HG03066 (cell line): ENCODE measurements at regions not wholly inside any gene's neighbourhood (a gene's known extent, or its start where the extent isn't known, plus 50 kb on each side); places are given as distances from the start of the nearest gene placed in this dataset.

Experiments used
- ATAC-seq: cut with Tn5 transposase; IDR thresholded peaks from one replicate; pipeline ENCODE4 v1.9.1; 2021; ENCODE audit warnings: low read depth; ENCODE audit not compliant: unreplicated experiment

GRCh38 chr11:27195837-27196202, 155.2 kb downstream of the BBOX1 start:
- no peak for ATAC-seq

DNA sequence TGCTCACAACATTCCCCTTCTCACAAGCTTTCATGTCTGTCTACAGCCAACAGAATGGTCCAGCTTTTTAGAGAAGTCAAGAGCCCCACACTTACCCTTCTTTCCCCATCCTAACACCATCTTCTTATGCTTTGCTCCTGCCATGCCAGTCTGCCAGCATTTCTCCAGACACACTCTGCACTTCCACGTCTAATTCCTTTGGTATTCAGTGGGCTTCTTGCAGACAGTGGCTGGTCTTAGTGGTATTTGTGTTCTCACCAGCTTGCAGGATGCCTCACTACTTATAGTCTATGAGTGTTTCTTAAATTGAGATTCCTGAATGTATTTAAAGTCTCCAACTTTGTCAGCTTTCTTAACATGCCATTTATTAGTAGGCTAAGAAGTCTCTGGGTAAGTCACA, 154.4 kb downstream of the BBOX1 start:
- no peak for ATAC-seq

- ATAC-seq: no peak
Measured at GRCh38 chr11:27193434-27194225, 153.0 kb downstream of the BBOX1 start.

DNA sequence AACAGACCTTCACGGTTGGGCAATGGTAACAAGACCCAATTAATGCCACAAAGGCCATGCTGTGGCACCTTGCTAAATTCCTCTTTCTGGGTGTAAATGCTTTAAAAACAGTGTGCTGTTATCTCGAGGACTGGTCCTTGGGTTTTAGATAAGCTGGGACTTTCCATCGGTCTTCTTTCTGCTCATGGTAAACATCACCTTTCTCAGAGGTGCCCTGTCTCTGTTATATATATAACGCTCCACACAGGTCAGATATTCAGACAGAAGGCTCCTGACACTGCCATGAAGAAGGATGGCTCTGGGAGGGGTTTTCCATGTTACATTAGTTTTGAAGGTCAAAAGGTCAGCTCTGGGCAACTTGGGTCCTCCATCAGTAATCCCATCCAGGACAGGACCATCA, 151.6 kb downstream of the BBOX1 start:
- no peak for ATAC-seq

GRCh38 chr11:27191639-27192038, 151.0 kb downstream of the BBOX1 start:
- no peak for ATAC-seq

DNA sequence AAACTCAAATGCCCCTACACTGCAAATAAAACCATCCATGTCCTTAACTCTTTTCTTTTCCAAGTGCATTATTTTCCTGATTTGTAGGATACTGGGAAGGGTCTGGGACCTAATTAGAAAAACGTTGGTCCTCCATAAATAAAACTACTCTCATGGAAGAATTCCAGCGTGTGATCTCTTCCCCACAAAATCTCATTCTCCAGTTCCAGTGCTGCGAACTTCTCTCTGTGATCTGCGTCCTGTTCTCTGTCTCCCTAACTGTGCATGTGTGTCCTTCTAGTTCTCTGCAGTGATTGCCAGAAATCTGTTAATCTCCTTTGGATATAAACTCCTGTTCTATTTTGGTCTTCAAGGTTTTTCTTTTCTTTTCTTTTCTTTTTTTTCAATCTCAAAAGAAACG, 148.1 kb downstream of the BBOX1 start:
- no peak for ATAC-seq

DNA sequence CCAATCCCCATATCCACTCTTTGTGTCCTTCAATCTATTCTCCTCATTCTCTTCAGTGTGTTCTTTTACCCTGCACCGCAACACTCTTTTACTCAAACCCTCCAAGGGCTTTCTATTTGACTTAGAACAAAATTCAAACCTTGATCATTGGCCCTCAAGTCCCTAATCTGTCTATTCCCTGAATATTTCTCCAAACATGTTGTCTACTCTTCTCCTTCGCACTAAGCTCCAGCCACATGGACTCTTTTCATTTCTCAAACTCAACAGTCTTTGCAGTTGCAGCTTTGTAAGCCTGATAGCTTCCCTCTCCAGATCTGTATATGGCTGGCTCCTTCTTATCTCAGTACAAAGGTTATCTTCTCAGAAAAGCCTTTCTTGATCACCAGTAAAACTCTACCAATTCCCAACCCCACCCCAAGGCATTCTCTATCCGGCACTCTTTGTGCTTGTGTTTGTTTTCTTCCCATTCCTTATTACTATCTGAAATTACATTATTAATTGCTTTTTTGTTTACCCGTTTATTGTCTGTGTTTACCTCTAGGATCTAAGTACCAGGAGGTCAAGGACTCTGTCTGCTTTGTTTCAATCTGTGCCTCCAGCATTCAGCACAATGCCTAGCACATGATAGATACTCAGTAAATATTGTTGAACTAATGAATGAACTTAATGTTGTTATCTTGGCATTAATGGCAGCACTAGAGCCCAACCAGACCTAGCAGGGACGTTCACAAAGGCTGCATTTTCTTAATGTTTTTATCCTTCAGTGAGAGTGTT, 147.4 kb downstream of the BBOX1 start:
- no peak for ATAC-seq

GRCh38 chr11:27187075-27187847, 146.6 kb downstream of the BBOX1 start:
- no peak for ATAC-seq

DNA sequence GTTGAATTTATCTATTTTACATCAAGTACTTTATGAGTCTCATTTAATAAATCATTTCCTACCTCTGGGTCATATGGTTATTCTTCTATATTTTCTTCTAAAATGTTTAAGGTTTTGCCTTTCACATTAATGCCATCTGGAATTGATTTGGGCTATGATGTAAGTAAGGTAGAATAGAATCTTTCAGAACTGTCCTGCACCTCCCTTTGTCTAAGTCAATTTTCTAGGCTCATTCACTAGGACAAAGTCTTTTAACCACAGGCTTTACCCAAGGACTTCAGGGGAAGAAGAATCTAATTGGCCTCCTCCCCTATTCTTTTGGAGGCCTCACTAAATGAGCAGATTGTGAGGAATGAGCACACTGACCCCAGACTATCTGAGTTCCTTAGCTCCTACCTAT, 146.0 kb downstream of the BBOX1 start:
- ATAC-seq: no peak

DNA sequence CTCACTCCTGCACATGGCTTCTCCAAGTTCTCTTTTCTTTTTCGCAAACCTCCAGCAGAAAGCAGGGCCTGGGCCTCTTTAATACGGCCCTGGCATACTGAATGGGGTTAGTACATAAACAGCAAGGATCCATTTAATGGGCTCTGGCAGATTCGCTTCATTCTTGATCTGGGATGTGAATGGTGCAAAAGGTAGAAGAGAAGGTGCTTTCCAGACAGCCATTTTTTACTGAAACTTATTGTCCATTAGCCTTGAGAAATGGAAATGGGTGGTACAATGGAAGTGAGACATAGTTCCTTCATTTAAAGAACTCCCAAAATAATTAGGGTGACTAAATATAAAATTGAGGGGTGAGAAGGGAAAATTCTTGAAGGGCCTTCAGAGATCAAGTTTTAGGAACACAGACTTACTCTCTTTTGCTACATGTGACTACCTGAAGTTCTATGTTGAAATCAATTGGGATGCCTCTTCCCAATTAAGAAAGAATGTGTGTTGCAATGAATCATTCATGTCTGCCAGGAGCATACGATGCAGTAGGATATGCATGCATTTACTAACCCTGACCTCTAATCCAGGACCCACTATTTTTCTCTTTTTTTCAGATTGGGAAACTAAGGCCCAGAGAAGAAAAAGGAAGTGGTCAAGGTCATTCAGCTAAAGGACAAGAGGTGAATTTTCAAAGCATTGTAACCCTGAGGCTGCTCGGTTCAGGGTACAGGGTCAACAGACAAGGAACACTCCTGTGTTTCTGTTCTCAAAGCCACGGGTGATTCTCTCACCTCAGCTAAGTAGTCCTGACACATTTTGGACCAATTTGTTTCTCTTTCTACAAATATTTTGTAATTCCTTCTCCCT, 144.1 kb downstream of the BBOX1 start:
- no peak for ATAC-seq

- ATAC-seq: no peak
Measured at GRCh38 chr11:27183672-27184457, 143.2 kb downstream of the BBOX1 start.

DNA sequence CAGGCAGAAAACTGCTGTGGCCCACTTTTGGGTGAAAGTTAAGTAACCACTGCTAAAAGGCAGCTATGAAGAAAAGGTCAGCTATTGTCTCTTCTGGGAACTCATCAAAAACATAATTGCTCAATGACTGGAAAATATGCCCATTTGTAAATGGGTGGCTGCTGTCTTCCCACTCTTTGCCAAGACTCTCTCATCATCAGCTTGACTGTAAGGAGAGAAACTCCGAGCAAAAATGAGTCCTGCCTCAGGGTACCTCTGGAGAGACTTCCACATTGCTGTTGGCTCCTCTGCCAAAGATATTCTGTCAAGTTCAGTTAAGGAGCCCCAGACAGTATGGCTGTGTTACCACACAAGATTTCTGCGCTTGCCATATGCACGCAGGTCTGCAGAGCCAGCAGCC, 138.7 kb downstream of the BBOX1 start:
- ATAC-seq: no peak

DNA sequence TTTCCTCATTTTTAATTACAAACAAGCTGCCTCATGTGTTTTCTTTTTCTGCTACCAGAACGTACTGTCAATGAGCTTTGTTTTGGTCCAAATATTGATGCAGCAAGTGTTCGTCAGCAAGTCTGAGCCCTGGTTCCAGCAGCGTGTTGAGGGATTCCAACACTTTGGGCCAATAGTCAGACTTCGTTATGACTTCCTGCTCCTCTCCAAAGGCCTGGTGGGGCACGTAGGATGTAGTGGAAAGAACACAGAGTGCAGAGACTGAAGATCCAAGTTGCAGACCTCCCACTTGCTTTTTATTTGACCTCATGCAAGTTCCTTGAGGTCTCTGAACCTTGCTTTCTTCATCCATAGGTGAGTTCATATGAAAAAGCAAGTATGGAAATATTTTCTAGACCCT, 138.2 kb downstream of the BBOX1 start:
- ATAC-seq: no peak
